K562 (cell line): ENCODE measurements at regions not wholly inside any gene's neighbourhood (a gene's known extent, or its start where the extent isn't known, plus 50 kb on each side); places are given as distances from the start of the nearest gene placed in this dataset.

Experiments used
- ATAC-seq: fragments of 200-7000 bp; cut with Tn5 transposase; 3 replicates; pipeline ENCODE4 v1.9.1; 2020; ENCODE audit warnings: moderate library complexity
- BruUV-seq: library from RNA; stranded (reverse); fragments of 400-500 nt; replicated peaks from 2 replicates; lab custom pipeline; 2021; lab: Mats Ljungman, UMichigan
- CTCF ChIA-PET: fragments of 300-600 bp; formaldehyde crosslinking; extraction: SDS; loops from one replicate; lab custom pipeline; 2021; ENCODE audit warnings: low intra/inter-chr PET ratio; lab: Yijun Ruan, JAX
- POLR2A ChIA-PET: fragments of 300-600, 350-650 bp; sonication (Branson Sonifier 250); formaldehyde crosslinking; extraction: SDS; loops from one replicate; lab custom pipeline; 2021; ENCODE audit warnings: antibody characterized with exemption, inconsistent platforms; lab: Yijun Ruan, JAX
- DNase-seq, 4 experiments: peaks; one replicate each; pipeline versions ENCODE4 v3.0.0 to v3.0.0-alpha.2; 2011 to 2018; ENCODE audit warnings: low spot score in 3 of 4, mixed read lengths in 3 of 4; ENCODE audit errors: extremely low read depth in 1 of 4
- FAIRE-seq: peaks from 2 replicates; lab custom pipeline; 2011; peaks lifted over from hg19 to GRCh38; lab: Jason Lieb, UNC
- H2AFZ ChIP-seq: 2 replicates; pipeline ENCODE4 v1.6.0; 2011; ENCODE audit warnings: low read depth, low read length, control low read depth, inconsistent platforms
- H3K27ac ChIP-seq: fragments of 200-600 bp; 3 replicates; pipeline ENCODE4 v1.8.0; 2011; ENCODE audit warnings: low read depth, mild to moderate bottlenecking, control low read depth, inconsistent platforms, low read length, moderate library complexity, mixed read lengths; ENCODE audit errors: extremely low read depth
- H3K27me3 ChIP-seq, 2 experiments: fragments of 300-600 bp in 1 of 2; 2 replicates in 1 of 2; 3 replicates in 1 of 2; pipeline versions ENCODE4 v1.6.0 to v1.8.0; 2011; ENCODE audit warnings: inconsistent platforms in 2 of 2, low read length in 2 of 2, mild to moderate bottlenecking in 1 of 2, mixed read lengths in 1 of 2, moderate library complexity in 1 of 2; ENCODE audit not compliant: control insufficient read depth in 2 of 2, insufficient read depth in 2 of 2
- H3K36me3 ChIP-seq: fragments of 300-600 bp; 3 replicates; pipeline ENCODE4 v1.8.0; 2011; ENCODE audit warnings: mild to moderate bottlenecking, low read length, inconsistent platforms; ENCODE audit not compliant: control insufficient read depth, insufficient read depth
- H3K4me1 ChIP-seq, 2 experiments: fragments of 200-600 bp in 1 of 2; replicated peaks in 1 of 2; 2 replicates in 1 of 2; 3 replicates in 1 of 2; pipeline versions ENCODE4 v1.5.1 to v1.8.0; 2011; ENCODE audit warnings: inconsistent platforms in 2 of 2, low read length in 2 of 2, mild to moderate bottlenecking in 1 of 2, mixed read lengths in 1 of 2, moderate library complexity in 1 of 2; ENCODE audit not compliant: control insufficient read depth in 2 of 2, insufficient read depth in 2 of 2
- H3K4me2 ChIP-seq: 2 replicates; pipeline ENCODE4 v1.6.1; 2011; ENCODE audit warnings: low read length, control low read depth, inconsistent platforms, mixed read lengths; ENCODE audit not compliant: insufficient read depth
- H3K4me3 ChIP-seq: fragments of 200-600 bp; sonication (generic), shearing (Covaris generic); 2 replicates; pipeline ENCODE4 v1.5.1; 2016; ENCODE audit warnings: control low read depth, inconsistent platforms
- H3K79me2 ChIP-seq: fragments of 200-600 bp; 3 replicates; pipeline ENCODE4 v1.8.0; 2011; ENCODE audit warnings: low read length, inconsistent platforms; ENCODE audit not compliant: control insufficient read depth, insufficient read depth
- H3K9ac ChIP-seq, 2 experiments: 2 replicates each; pipeline versions ENCODE4 v1.6.0 to v1.6.1; 2011; ENCODE audit warnings: low read depth in 2 of 2, low read length in 2 of 2, control low read depth in 1 of 2, inconsistent platforms in 1 of 2, mild to moderate bottlenecking in 1 of 2, mixed read lengths in 1 of 2; ENCODE audit not compliant: insufficient read depth in 1 of 2
- H3K9me1 ChIP-seq: one replicate; pipeline ENCODE4 v1.6.0; 2011; ENCODE audit warnings: inconsistent platforms, mild to moderate bottlenecking, low read length, moderate library complexity; ENCODE audit not compliant: control insufficient read depth, insufficient read depth
- H3K9me3 ChIP-seq: replicated peaks from 2 replicates; pipeline ENCODE4 v1.5.1; 2011; ENCODE audit warnings: low read depth, low read length, inconsistent platforms; ENCODE audit not compliant: control insufficient read depth, insufficient read depth
- H4K20me1 ChIP-seq: replicated peaks from 2 replicates; pipeline ENCODE4 v1.6.1; 2011; ENCODE audit warnings: low read length, inconsistent platforms, mixed read lengths; ENCODE audit not compliant: control insufficient read depth, insufficient read depth
- COPS2 ChIP-seq: fragments of 450-650 bp; conservative IDR thresholded peaks from 2 replicates; pipeline ENCODE4 v1.6.1; 2016; ENCODE audit warnings: mild to moderate bottlenecking, moderate library complexity
- ESRRA ChIP-seq: fragments of 450-650 bp; IDR thresholded peaks from 2 replicates; pipeline ENCODE4 v1.6.1; 2014; ENCODE audit warnings: low read depth, mild to moderate bottlenecking, moderate library complexity, borderline replicate concordance
- HNRNPH1 ChIP-seq: fragments of 200-400 bp; formaldehyde crosslinking; optimal IDR thresholded peaks from 2 replicates; pipeline ENCODE3; 2017; ENCODE audit warnings: low read depth, mild to moderate bottlenecking, low read length, moderate library complexity
- IRF2 ChIP-seq: sonication (generic); formaldehyde crosslinking; IDR thresholded peaks from 2 replicates; pipeline ENCODE4 v1.8.1; 2022; ENCODE audit warnings: mild to moderate bottlenecking, missing genetic modification reagents
- KLF6 ChIP-seq: fragments of 250-450 bp; sonication (Bioruptor Pico); IDR thresholded peaks from 2 replicates; pipeline ENCODE4 v1.4.0; 2020; ENCODE audit warnings: mild to moderate bottlenecking, moderate library complexity, borderline replicate concordance
- L3MBTL2 ChIP-seq: fragments of 450-650 bp; IDR thresholded peaks from 2 replicates; pipeline ENCODE4 v1.6.1; 2016; ENCODE audit warnings: mild to moderate bottlenecking, moderate library complexity
- LEF1 ChIP-seq: fragments of 450-650 bp; IDR thresholded peaks from 2 replicates; pipeline ENCODE4 v1.6.1; 2016; ENCODE audit warnings: mild to moderate bottlenecking
- SAFB ChIP-seq: fragments of 200-400 bp; formaldehyde crosslinking; IDR thresholded peaks from 2 replicates; pipeline ENCODE4 v1.6.1; 2017; ENCODE audit warnings: low read depth, low read length, borderline replicate concordance
- SIX5 ChIP-seq, 2 experiments: IDR thresholded peaks; 2 replicates each; pipeline ENCODE4 v1.6.1; 2011; ENCODE audit warnings: low read length in 2 of 2, borderline replicate concordance in 1 of 2, low read depth in 1 of 2, mild to moderate bottlenecking in 1 of 2, moderate library complexity in 1 of 2; ENCODE audit not compliant: insufficient read depth in 1 of 2
- TBP ChIP-seq: optimal IDR thresholded peaks from 2 replicates; pipeline ENCODE3; 2011; ENCODE audit warnings: low read depth, low read length, improper control_type of control experiment
- TCF3 ChIP-seq: sonication (generic); formaldehyde crosslinking; IDR thresholded peaks from 2 replicates; pipeline ENCODE4 v1.4.0; 2020; ENCODE audit warnings: mild to moderate bottlenecking, missing genetic modification reagents
- TRIM24 ChIP-seq, 2 experiments: fragments of 450-650 bp; IDR thresholded peaks; 2 replicates each; pipeline ENCODE4 v1.6.1; 2016
- U2AF1 ChIP-seq: fragments of 200-400 bp; formaldehyde crosslinking; optimal IDR thresholded peaks from 2 replicates; pipeline ENCODE3; 2017; ENCODE audit warnings: mild to moderate bottlenecking, low read depth, low read length, moderate library complexity
- XRCC3 ChIP-seq: fragments of 450-650 bp; IDR thresholded peaks from 2 replicates; pipeline ENCODE4 v1.6.1; 2017; ENCODE audit warnings: mild to moderate bottlenecking, moderate library complexity
- ZBTB1 ChIP-seq: sonication (generic); formaldehyde crosslinking; IDR thresholded peaks from 2 replicates; pipeline ENCODE4 v1.8.1; 2023; ENCODE audit warnings: missing genetic modification reagents, low read depth, mild to moderate bottlenecking, borderline replicate concordance
- ZKSCAN3 ChIP-seq: fragments of 250-450 bp; sonication (Bioruptor Pico); IDR thresholded peaks from 2 replicates; pipeline ENCODE4 v1.4.0; 2020
- ZNF444 ChIP-seq: fragments of 250-450 bp; sonication (Bioruptor Pico); IDR thresholded peaks from 2 replicates; pipeline ENCODE4 v1.4.0; 2020; ENCODE audit warnings: mild to moderate bottlenecking, moderate library complexity
- ZNF780A ChIP-seq: fragments of 250-450 bp; sonication (Bioruptor Pico); IDR thresholded peaks from 2 replicates; pipeline ENCODE4 v1.5.0; 2021; ENCODE audit warnings: mild to moderate bottlenecking
- ZNF830 ChIP-seq: fragments of 250-450 bp; sonication (Bioruptor Pico); IDR thresholded peaks from 2 replicates; pipeline ENCODE4 v1.5.0; 2021; ENCODE audit warnings: mild to moderate bottlenecking
- WGBS: fragments of 100-300 bp; shearing (Covaris generic); methylation state at CpG from one replicate; pipeline ENCODE4 v1.1.6; 2016; ENCODE audit warnings: low coverage, mixed read lengths; ENCODE audit not compliant: insufficient coverage; ENCODE audit errors: missing lambda C conversion rate; 5-methylcytosine and 5-hydroxymethylcytosine counted together
- in situ Hi-C: fragments of 300-500 bp; cut with MboI; formaldehyde crosslinking; loops from 4 replicates; pipeline ENCODE4 v1.15.0; 2018; ENCODE audit warnings: inconsistent platforms, mixed read lengths
- intact Hi-C: fragments of 100-400 bp; cut with micrococcal nuclease; formaldehyde crosslinking; loops from 2 replicates; pipeline ENCODE4 v1.14.2; 2022
- TF ChIP-seq, protein P1 (sequence below): fragments of 250-450 bp; sonication (Bioruptor Pico); IDR thresholded peaks from 2 replicates; pipeline ENCODE4 v1.5.0; 2021; ENCODE audit warnings: mild to moderate bottlenecking, borderline replicate concordance
- TF ChIP-seq, protein P2 (sequence below): fragments of 250-450 bp; sonication (Bioruptor Pico); IDR thresholded peaks from 2 replicates; pipeline ENCODE4 v1.5.0; 2022; ENCODE audit warnings: mild to moderate bottlenecking

DNA sequence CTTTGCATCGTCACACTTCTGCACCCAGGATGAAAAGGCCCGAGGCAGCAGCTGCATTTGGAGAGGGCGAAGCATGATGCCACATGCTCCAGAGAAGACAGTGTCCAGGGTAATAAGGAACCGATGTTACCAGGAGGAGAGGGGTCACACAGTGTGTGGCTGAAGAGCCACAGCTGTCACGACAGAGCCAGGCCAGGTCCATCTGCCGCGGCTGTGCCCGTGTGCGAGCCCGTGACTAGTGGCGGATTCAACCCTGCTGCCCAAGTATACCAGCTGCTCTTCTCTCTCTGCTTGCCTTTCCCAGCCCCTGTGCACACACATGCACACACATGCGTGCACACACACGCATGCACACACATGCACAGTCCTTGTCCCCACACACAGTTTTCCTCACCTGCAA, 1432.5 kb downstream of the BRD1 start (continued):
- TF ChIP-seq, protein P1, sequence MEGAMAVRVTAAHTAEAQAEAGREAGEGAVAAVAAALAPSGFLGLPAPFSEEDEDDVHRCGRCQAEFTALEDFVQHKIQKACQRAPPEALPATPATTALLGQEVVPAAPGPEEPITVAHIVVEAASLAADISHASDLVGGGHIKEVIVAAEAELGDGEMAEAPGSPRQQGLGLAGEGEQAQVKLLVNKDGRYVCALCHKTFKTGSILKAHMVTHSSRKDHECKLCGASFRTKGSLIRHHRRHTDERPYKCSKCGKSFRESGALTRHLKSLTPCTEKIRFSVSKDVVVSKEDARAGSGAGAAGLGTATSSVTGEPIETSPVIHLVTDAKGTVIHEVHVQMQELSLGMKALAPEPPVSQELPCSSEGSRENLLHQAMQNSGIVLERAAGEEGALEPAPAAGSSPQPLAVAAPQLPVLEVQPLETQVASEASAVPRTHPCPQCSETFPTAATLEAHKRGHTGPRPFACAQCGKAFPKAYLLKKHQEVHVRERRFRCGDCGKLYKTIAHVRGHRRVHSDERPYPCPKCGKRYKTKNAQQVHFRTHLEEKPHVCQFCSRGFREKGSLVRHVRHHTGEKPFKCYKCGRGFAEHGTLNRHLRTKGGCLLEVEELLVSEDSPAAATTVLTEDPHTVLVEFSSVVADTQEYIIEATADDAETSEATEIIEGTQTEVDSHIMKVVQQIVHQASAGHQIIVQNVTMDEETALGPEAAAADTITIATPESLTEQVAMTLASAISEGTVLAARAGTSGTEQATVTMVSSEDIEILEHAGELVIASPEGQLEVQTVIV = no peak
- TF ChIP-seq, protein P2, sequence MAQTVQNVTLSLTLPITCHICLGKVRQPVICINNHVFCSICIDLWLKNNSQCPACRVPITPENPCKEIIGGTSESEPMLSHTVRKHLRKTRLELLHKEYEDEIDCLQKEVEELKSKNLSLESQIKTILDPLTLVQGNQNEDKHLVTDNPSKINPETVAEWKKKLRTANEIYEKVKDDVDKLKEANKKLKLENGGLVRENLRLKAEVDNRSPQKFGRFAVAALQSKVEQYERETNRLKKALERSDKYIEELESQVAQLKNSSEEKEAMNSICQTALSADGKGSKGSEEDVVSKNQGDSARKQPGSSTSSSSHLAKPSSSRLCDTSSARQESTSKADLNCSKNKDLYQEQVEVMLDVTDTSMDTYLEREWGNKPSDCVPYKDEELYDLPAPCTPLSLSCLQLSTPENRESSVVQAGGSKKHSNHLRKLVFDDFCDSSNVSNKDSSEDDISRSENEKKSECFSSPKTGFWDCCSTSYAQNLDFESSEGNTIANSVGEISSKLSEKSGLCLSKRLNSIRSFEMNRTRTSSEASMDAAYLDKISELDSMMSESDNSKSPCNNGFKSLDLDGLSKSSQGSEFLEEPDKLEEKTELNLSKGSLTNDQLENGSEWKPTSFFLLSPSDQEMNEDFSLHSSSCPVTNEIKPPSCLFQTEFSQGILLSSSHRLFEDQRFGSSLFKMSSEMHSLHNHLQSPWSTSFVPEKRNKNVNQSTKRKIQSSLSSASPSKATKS (CRISPR knock-in tag) = no peak
- TF ChIP-seq L3MBTL2 (no peak), XRCC3 (no peak), TRIM24 (IDR thresholded peaks at IDR 0.05) (no peak), U2AF1 (no peak), ZNF830 (CRISPR knock-in tag) (no peak)
- TF ChIP-seq, all 486 proteins: peak for 0

DNA sequence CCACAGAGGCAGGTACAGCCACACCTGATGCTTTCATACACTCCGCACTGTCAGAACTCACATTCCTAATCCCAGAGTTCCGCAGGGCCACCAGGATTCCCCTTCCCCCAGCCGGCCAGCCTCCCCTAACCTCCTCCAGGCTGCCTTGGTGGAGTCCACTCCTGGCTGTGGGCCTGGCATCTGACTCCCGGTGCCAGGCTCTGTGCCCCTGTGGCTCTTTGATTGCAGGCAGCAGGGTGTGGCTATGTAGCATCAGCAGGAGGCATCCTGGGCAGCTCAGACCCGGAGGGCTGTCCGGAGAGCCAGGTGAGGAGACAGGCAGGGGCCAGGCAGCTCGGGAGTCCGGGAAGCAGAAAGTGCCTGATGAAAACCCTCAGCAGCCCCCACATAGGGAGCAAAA, 1432.9 kb downstream of the BRD1 start:
- 4% methylated on average over 5 of the region's 8 CpGs for WGBS
- POLR2A ChIA-PET = no interaction called here
- no peak for FAIRE-seq
- TF ChIP-seq ZNF780A (CRISPR knock-in tag) (no peak), TCF3 (CRISPR knock-in tag) (no peak), ZBTB1 (CRISPR knock-in tag) (no peak), HNRNPH1 (no peak), ZKSCAN3 (CRISPR knock-in tag) (no peak), TBP (no peak), COPS2 (no peak), LEF1 (no peak), SIX5 (IDR thresholded peaks at IDR 0.05; ENCODE audit: borderline replicate concordance in 1 of 2, insufficient read depth in 1 of 2, low read depth in 1 of 2, low read length in 2 of 2) (no peak), SAFB (no peak), ZNF444 (CRISPR knock-in tag) (no peak), KLF6 (CRISPR knock-in tag) (no peak), IRF2 (CRISPR knock-in tag) (no peak), ESRRA (no peak)

More for the DNA sequence above, 1432.9 kb downstream of the BRD1 start:
- H3K27me3 ChIP-seq = peaks cover 0 to 21% of the 10 kb centered on the region in 2 experiments; a peak in 2 of 5 replicates
- no peaks in the 10 kb centered on the region for H3K36me3 ChIP-seq
- no peaks in the 10 kb centered on the region for H3K9me3 ChIP-seq
- no peak overlapping the region for H3K4me2 ChIP-seq
- no peaks in the 10 kb centered on the region for H3K9me1 ChIP-seq
- H3K9ac ChIP-seq = no peak overlapping the region
- no peaks in the 10 kb centered on the region for H3K4me1 ChIP-seq
- H3K4me3 ChIP-seq = no peak overlapping the region
- in situ Hi-C loops = no loop called here
- DNase-seq (no peak), ATAC-seq (no peak)
- H2AFZ ChIP-seq = no peak overlapping the region
- CTCF ChIA-PET = no interaction called here
- no peak overlapping the region for H3K27ac ChIP-seq
- H4K20me1 ChIP-seq = no peaks in the 10 kb centered on the region
- BruUV-seq = no TSS peak
- H3K79me2 ChIP-seq = no peaks in the 10 kb centered on the region
- intact Hi-C loops = no loop called here
